HL-60 (cell line): ENCODE measurements at regions not wholly inside any gene's neighbourhood (a gene's known extent, or its start where the extent isn't known, plus 50 kb on each side); places are given as distances from the start of the nearest gene placed in this dataset.
A peak's percentile ranks its signal among the peaks of the same experiment; 100 is the strongest.

Experiments used
- DNase-seq, 2 experiments: peaks; one replicate each; pipeline ENCODE4 v3.0.0-alpha.2; 2010 to 2020; ENCODE audit warnings: low read depth in 1 of 2, low spot score in 1 of 2
- H3K27ac ChIP-seq: fragments of 250-450 bp; sonication (Bioruptor Pico); replicated peaks from 2 replicates; pipeline ENCODE4 v1.5.1; 2020; ENCODE audit warnings: mild to moderate bottlenecking, moderate library complexity
- H3K27me3 ChIP-seq: fragments of 250-450 bp; sonication (Bioruptor Pico); 2 replicates; pipeline ENCODE4 v1.5.1; 2021; ENCODE audit warnings: mild to moderate bottlenecking, moderate library complexity; ENCODE audit not compliant: insufficient read depth, poor library complexity, severe bottlenecking
- H3K4me3 ChIP-seq: replicated peaks from 2 replicates; pipeline ENCODE4 v1.5.1; 2011; ENCODE audit warnings: mild to moderate bottlenecking, control low read depth, low read length; ENCODE audit not compliant: insufficient read depth
- GABPA ChIP-seq: IDR thresholded peaks from 2 replicates; pipeline ENCODE4 v1.6.1; 2012; ENCODE audit warnings: low read depth
- POLR2AphosphoS5 ChIP-seq: IDR thresholded peaks from 2 replicates; pipeline ENCODE4 v1.6.1; 2012; ENCODE audit warnings: low read depth
- SPI1 ChIP-seq: IDR thresholded peaks from 2 replicates; pipeline ENCODE4 v1.6.1; 2012; ENCODE audit warnings: low read depth, mild to moderate bottlenecking, borderline replicate concordance
- TF ChIP-seq, protein P1 (sequence below): IDR thresholded peaks from 2 replicates; pipeline ENCODE4 v1.6.1; 2012; ENCODE audit warnings: low read depth; ENCODE audit not compliant: insufficient replicate concordance
- TF ChIP-seq, protein P2 (sequence below): IDR thresholded peaks from one replicate; pipeline ENCODE4 v1.5.1; 2011; ENCODE audit warnings: low read length, control low read depth, inconsistent platforms; ENCODE audit not compliant: insufficient read depth

DNA sequence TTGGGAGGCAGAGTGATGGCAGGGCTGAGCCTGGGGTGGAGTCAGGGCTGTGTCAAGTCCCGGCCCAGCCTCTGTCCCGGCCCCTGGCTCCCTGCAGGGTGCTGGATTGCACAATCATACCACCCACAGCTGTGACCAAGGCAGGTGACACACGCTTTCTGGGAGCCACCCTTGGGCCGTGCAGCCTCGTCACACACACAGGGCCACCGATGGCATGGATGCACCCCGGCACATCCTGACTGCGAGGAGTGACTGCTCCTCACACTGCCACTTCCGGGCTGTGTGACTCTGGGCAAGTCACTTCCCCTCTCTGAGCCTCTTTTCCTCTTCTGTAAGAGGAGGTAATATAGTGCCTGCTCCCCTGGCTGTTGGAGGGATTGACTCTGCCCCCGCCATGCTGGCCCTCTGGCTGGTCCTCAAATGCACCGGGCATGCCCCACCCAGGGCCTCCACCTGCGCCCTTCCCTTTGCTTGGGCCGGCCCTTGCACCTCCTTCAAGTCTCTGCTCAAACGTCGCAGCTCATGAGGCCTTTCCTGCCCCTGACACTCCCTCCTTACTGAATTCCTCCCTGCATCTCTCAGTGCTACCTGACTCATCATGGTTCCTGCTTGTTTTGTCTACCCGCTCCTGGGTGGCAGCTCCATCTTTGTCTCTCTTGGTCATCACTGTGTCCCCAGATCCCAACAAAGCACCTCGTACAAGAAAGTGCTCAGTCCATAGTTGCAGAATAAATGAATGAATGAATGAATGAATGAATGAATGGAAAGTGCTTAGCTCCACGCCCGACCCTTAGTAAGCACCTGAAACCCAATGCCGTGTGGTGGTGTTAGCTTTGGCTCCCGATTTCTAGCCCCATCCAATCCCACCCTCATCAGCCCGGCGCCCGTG is 93.5 kb downstream of the CEBPB start:
- TF ChIP-seq, protein P1, sequence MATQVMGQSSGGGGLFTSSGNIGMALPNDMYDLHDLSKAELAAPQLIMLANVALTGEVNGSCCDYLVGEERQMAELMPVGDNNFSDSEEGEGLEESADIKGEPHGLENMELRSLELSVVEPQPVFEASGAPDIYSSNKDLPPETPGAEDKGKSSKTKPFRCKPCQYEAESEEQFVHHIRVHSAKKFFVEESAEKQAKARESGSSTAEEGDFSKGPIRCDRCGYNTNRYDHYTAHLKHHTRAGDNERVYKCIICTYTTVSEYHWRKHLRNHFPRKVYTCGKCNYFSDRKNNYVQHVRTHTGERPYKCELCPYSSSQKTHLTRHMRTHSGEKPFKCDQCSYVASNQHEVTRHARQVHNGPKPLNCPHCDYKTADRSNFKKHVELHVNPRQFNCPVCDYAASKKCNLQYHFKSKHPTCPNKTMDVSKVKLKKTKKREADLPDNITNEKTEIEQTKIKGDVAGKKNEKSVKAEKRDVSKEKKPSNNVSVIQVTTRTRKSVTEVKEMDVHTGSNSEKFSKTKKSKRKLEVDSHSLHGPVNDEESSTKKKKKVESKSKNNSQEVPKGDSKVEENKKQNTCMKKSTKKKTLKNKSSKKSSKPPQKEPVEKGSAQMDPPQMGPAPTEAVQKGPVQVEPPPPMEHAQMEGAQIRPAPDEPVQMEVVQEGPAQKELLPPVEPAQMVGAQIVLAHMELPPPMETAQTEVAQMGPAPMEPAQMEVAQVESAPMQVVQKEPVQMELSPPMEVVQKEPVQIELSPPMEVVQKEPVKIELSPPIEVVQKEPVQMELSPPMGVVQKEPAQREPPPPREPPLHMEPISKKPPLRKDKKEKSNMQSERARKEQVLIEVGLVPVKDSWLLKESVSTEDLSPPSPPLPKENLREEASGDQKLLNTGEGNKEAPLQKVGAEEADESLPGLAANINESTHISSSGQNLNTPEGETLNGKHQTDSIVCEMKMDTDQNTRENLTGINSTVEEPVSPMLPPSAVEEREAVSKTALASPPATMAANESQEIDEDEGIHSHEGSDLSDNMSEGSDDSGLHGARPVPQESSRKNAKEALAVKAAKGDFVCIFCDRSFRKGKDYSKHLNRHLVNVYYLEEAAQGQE, result no peak
- peak; percentile 57; the same call in 1 of the 2 replicates for TF ChIP-seq POLR2AphosphoS5
- TF ChIP-seq, protein P2, sequence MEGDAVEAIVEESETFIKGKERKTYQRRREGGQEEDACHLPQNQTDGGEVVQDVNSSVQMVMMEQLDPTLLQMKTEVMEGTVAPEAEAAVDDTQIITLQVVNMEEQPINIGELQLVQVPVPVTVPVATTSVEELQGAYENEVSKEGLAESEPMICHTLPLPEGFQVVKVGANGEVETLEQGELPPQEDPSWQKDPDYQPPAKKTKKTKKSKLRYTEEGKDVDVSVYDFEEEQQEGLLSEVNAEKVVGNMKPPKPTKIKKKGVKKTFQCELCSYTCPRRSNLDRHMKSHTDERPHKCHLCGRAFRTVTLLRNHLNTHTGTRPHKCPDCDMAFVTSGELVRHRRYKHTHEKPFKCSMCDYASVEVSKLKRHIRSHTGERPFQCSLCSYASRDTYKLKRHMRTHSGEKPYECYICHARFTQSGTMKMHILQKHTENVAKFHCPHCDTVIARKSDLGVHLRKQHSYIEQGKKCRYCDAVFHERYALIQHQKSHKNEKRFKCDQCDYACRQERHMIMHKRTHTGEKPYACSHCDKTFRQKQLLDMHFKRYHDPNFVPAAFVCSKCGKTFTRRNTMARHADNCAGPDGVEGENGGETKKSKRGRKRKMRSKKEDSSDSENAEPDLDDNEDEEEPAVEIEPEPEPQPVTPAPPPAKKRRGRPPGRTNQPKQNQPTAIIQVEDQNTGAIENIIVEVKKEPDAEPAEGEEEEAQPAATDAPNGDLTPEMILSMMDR, result no peak
- peak; percentile 49; the same call in 1 of the 2 replicates for TF ChIP-seq SPI1
- no peaks in the 10 kb centered on the region for H3K27me3 ChIP-seq
- no peak overlapping the region for H3K27ac ChIP-seq
- DNase-seq, result peak; percentile 79 to 97
- no peak overlapping the region for H3K4me3 ChIP-seq

DNA sequence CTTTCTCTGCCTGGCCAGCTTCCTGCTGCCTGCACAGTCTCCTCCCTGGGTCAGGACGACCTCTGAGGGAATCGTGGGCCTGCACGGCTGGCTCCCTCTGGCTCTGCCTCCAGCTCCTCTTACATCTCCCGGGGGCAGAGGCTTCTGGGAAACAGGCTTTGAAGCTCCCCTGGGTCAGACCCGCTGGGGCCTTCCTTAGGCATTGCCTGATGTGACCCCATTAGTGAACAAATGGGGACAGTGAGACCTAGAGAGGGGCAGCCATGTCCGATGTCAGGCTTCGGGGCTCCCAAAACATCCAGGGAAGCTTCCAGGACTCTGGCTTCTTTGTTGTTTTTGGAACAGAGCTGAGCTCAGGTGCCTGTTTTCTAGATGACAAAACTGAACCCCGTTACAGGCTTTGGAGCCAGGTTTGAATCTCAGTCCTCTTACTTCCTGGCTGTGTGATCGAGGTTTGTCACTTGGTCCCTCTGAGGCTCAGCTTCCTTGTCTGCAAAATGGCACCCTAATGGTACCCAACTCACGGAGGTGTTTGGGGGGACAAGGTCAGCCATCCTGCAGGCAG is 94.3 kb downstream of the CEBPB start:
- Histone ChIP-seq H3K27ac (no peak overlapping the region), H3K4me3 (no peak overlapping the region), H3K27me3 (no peaks in the 10 kb centered on the region)
- DNase-seq, result no peak
- TF ChIP-seq, protein P1, result no peak
- TF ChIP-seq POLR2AphosphoS5 (no peak), SPI1 (no peak)

DNA sequence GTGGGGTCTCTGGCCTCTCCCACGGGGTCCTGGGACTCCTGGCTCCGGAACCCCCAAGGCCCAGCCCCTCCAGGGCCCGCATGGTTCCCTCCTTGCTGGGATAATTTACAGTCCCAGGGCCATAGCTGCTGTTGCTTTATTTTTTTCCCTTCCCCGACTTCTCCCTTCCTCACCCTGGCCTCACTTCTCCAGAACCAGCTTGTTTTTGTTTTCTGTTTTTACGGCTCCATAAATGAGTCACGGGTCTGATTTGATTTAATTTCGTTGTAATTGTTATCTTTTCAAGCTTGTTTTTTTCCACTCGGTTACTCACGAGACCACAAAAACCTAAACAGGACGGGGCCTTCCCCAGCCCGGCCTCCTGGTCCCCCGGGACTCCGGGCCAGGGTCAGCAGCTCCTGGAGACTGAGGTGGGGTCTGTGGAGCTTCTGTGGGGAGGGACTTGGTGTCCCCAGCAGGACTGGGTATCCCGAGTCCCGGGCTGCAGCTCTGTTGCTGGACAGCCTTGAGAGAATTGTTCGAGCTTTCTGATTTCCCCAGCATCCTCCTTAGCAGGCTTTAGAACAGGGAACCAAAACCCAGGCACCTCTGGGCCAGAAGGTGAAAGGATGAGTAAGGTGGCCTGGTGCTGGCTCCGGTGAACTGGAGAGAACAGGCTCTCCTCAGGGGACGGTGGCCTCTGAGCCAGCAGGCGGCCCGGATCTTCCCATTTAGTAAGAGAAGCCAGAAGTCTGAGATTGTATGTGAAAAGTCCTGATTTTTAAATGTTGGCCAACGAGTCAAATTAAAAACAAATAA is 94.9 kb downstream of the CEBPB start:
- Histone ChIP-seq H3K27me3 (no peaks in the 10 kb centered on the region), H3K27ac (no peak overlapping the region), H3K4me3 (no peak overlapping the region)
- no peak for TF ChIP-seq SPI1
- DNase-seq, result no peak

DNA sequence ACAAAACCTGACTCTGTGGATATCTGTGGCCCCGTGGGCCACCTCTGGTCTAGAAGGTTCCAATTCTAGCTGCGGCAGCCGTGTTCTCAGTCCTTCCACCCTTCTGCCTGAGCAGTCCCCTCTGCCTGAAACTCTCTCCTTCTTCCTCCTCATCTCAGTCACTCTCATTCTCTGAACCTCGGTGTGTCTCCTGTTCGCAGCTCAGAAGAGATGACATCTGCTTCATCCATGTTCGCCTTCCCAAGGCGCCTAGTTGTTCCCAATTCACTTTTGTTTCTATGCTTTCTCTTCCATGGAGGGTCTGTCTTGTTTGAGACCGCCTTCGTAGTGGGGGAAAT is 95.5 kb downstream of the CEBPB start:
- no peak overlapping the region for H3K4me3 ChIP-seq
- TF ChIP-seq SPI1 (no peak), POLR2AphosphoS5 (no peak), GABPA (no peak)
- TF ChIP-seq, protein P2, result no peak
- TF ChIP-seq, protein P1, result no peak
- no peaks in the 10 kb centered on the region for H3K27me3 ChIP-seq
- no peak overlapping the region for H3K27ac ChIP-seq
- DNase-seq, result no peak
